GM19351 (cell line): ENCODE measurements at regions not wholly inside any gene's neighbourhood (a gene's known extent, or its start where the extent isn't known, plus 50 kb on each side); places are given as distances from the start of the nearest gene placed in this dataset.
"Not testable (repeated sequence)": the region's sequence is repeated elsewhere in the genome, so short reads cannot be mapped to it uniquely, and the experiment has no call there.

ENCODE experiments used
- ATAC-seq: cut with Tn5 transposase; IDR thresholded peaks from one replicate; pipeline ENCODE4 v1.9.1; 2021; ENCODE audit warnings: mild to moderate bottlenecking, moderate library complexity; ENCODE audit not compliant: unreplicated experiment

DNA sequence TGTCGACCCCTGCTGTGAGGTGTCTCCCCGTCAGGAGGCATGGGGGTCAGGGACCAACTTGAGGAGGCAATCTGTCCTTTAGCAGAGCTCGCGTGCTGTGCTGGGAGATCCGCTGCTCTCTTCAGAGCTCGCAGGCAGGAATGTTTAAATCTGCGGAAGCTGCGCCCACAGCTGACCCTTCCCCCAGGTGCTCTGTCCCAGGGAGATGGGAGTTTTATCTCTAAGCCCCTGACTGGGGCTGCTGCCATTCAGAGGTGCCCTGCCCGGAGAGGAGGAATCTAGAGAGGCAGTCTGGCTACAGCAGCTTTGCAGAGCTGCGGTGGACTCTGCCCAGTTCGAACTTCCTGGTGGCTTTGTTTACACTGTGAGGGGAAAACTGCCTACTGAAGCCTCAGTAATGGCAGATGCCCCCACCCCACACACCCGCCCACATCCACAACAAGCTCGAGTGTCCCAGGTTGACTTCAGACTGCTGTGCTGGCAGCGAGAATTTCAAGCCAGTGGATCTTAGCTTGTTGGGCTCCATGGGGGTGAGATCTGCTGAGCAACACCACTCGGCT lies 133.1 kb downstream of the CENPC start:
- not testable (repeated sequence) for ATAC-seq

- no peak for ATAC-seq
These were observed 142.0 kb downstream of the CENPC start for GRCh38 chr4:67403342-67403741.

GRCh38 chr4:67401902-67402301 lies 143.4 kb downstream of the CENPC start:
- ATAC-seq, result no peak

- ATAC-seq, result no peak
These were observed 147.4 kb downstream of the CENPC start for GRCh38 chr4:67397931-67398330.

- no peak for ATAC-seq
These were observed 148.3 kb downstream of the CENPC start for GRCh38 chr4:67397031-67397430.

DNA sequence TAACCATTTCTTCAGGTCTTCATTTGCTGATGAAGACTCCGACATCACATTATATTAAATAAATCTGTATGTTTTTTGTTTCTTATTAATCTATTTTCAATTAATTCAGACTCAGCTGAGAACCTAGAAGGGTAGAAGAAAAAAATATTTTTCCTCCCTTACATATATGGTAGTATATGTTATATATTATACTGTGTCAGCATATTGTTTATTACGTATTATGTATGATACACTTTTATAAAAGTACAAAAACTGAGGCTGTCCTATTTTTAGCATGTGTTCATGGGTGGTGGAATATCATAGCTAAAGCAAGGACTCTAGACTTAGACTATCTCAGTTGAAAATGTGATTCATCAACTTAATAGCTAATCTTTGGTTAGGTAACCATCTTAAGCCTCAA lies 149.3 kb downstream of the CENPC start:
- ATAC-seq, result no peak

GRCh38 chr4:67394879-67395278 lies 150.4 kb downstream of the CENPC start:
- no peak for ATAC-seq

- no peak for ATAC-seq
These were observed 151.5 kb downstream of the CENPC start for GRCh38 chr4:67393699-67394281.

DNA sequence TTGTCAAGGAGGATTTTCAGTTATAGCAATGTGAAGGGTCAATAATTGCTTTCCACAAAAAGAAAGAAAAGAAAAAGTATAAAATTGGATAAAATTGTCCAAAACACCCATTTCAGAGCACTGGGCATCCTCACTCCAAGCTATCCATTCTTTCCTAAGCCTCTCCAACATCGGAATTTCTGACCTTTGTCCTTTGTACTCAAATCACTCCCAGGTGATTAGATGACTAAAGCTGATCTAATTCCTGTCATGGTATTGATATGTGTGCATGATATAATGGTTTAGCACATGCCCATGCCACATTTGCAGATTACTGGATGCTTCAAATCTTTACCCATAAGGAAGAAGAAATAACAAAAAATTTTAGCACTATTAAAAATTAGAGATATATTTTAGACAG lies 152.3 kb downstream of the CENPC start:
- no peak for ATAC-seq

GRCh38 chr4:67381406-67381804 lies 163.9 kb downstream of the CENPC start:
- ATAC-seq, result not testable (repeated sequence)

- ATAC-seq, result not testable (repeated sequence)
These were observed 164.4 kb downstream of the CENPC start for GRCh38 chr4:67380702-67381405.

- ATAC-seq, result no peak
These were observed 165.1 kb downstream of the CENPC start for GRCh38 chr4:67380154-67380553.

GRCh38 chr4:67375291-67375690 lies 170.0 kb downstream of the CENPC start:
- no peak for ATAC-seq

DNA sequence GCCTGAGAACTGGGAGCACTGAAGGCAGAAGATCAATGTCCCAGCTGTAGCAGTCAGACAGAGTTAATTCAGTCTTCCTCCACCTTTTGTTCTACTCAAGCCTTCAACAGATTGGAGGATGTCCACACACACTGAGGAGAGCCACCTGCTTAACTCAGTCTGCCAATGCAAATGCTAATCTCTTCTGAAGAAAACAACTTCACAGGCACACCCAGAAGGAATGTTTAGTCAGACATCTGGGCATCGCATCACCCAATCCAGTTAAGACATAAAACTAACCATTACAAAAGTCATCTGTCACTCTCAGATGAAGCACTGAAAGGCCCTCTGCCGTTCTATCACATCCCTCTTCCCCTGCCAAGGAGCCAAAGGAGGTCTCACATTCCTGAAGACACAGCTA lies 173.7 kb downstream of the CENPC start:
- ATAC-seq, result no peak

GRCh38 chr4:67366311-67366861 lies 178.9 kb downstream of the CENPC start:
- no peak for ATAC-seq

DNA sequence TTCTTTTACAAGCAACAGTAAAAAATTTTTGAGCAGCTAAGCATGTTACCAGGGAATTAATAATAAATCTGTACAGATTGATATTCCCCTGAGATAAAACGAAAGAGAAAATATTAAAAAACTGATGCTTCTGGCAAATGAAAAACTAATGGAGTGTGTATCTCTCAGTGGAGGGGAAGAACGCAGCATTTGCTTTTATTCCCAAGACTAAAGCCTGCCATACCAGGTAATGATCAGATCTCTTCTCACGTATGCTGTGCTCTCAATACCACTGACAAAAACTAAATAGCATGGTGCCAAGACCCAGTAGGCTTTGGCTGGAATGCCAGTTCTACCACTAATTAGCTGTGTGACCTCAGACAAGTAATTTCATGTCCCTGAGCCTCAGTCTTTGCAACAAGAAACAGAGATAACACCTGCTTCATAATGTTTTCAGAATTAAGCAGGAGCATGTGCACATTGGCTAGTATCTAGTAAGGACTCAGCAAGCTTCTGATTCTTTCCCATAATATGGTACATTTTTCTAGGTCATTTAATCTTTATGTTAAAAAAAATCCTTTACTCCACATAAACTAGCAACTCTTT lies 179.6 kb downstream of the CENPC start:
- no peak for ATAC-seq

- no peak for ATAC-seq
These were observed 189.5 kb downstream of the CENPC start for GRCh38 chr4:67355806-67356205.

- ATAC-seq, result no peak
These were observed 198.6 kb downstream of the CENPC start for GRCh38 chr4:67346654-67347053.

DNA sequence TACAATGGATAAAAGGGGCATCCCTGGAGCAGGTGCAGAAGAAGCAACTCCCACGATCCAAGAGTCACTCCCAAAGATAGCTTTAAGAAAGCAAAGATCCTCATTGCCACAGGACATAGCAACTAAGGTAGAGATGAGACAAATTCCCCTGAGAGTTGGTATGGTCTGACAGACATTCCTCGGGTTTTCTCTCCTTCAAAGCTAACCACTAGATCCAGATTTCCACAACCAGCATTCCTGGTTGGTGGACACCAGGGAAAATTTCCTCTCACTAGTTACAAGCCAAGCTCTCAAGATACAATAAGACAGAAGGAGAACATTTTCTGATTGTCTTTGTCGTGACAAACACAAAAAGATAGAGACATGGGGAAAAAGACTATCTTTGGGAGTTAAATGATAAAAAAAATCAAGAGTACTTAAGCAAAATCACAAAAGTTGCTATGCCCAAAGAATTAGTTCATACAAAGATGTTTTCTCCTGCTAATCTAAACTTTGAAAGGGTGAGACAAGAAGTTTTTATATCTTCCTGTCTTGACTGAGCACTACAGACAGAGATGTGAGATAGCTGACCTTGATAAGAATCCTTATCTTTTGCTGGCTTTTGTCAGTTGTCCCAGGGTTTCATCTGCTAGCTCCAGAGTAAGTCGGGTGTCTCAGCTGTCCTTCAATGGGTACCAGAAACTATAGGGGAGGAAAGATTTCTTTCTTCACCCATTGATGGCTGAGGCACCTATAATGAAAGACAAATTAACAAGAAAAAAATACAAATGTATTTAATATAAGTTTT lies 200.5 kb downstream of the CENPC start:
- no peak for ATAC-seq

DNA sequence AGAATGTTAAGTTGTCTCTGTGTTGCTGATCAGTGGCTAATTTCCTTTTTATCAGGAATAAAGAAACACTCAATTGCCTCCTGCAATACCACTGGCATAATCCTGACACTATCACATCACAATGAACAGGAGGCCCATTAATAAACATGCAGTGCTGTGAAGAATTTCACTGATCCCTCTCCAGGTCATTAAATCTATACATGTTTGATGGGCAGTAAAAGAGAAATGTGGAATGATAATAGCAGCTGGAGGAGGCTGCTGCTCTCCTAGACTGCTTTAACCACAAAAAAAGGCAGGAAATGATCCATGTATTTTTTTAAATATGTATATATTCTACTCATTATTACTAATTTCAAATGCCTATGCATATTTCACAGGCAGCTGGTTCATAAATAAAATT lies 202.1 kb downstream of the CENPC start:
- no peak for ATAC-seq

- ATAC-seq, result no peak
These were observed 203.0 kb downstream of the CENPC start for GRCh38 chr4:67342291-67342690.
